Hypothalamus (tissue), 51 donors: ENCODE measurements at regions not wholly inside any gene's neighbourhood (a gene's known extent, or its start where the extent isn't known, plus 50 kb on each side); places are given as distances from the start of the nearest gene placed in this dataset.
A peak's percentile ranks its signal among the peaks of the same experiment; 100 is the strongest.

Experiments
- DNase-seq, 51 donors: peaks; one replicate each; lab custom pipeline; 2025; lab: John Stamatoyannopoulos, UW

GRCh38 chr19:13613447-13613846 lies 107.2 kb upstream of the CACNA1A start:
- no peak for DNase-seq

GRCh38 chr19:13611596-13611995 lies 105.3 kb upstream of the CACNA1A start:
- DNase-seq = no peak

- peak in 3 of 51 donors; percentile 3 to 11 (median 4) for DNase-seq
Measured at GRCh38 chr19:13610039-13610691, 103.9 kb upstream of the CACNA1A start.

GRCh38 chr19:13606156-13606555 lies 99.9 kb upstream of the CACNA1A start:
- no peak for DNase-seq

GRCh38 chr19:13604902-13605586 lies 98.8 kb upstream of the CACNA1A start:
- peak in 1 of 51 donors; percentile 27 for DNase-seq

- DNase-seq = no peak
Measured at GRCh38 chr19:13600802-13601201, 94.5 kb upstream of the CACNA1A start.

GRCh38 chr19:13600091-13600490 lies 93.8 kb upstream of the CACNA1A start:
- DNase-seq = no peak

- no peak for DNase-seq
Measured at GRCh38 chr19:13599681-13600080, 93.4 kb upstream of the CACNA1A start.

GRCh38 chr19:13598098-13598497 lies 91.8 kb upstream of the CACNA1A start:
- DNase-seq = no peak

- DNase-seq = peak in 30 of 51 donors; percentile 0 to 56 (median 18)
Measured at GRCh38 chr19:13597640-13598039, 91.4 kb upstream of the CACNA1A start.

- DNase-seq = peak in 49 of 51 donors; percentile 1 to 82 (median 47)
Measured at GRCh38 chr19:13588957-13589833, 82.9 kb upstream of the CACNA1A start.

GRCh38 chr19:13585512-13585911 lies 79.2 kb upstream of the CACNA1A start:
- DNase-seq = no peak

- DNase-seq = no peak
Measured at GRCh38 chr19:13583753-13584152, 77.5 kb upstream of the CACNA1A start.

- DNase-seq = no peak
Measured at GRCh38 chr19:13583114-13583513, 76.8 kb upstream of the CACNA1A start.

- no peak for DNase-seq
Measured at GRCh38 chr19:13581576-13581975, 75.3 kb upstream of the CACNA1A start.

- DNase-seq = no peak
Measured at GRCh38 chr19:13579388-13580060, 73.2 kb upstream of the CACNA1A start.

- no peak for DNase-seq
Measured at GRCh38 chr19:13576726-13577125, 70.4 kb upstream of the CACNA1A start.

- peak in 1 of 51 donors; percentile 6 for DNase-seq
Measured at GRCh38 chr19:13574933-13575332, 68.7 kb upstream of the CACNA1A start.

GRCh38 chr19:13573056-13573667 lies 66.9 kb upstream of the CACNA1A start:
- DNase-seq = no peak

GRCh38 chr19:13561461-13561860 lies 55.2 kb upstream of the CACNA1A start:
- DNase-seq = no peak
